GM06990 (cell line): ENCODE measurements at regions not wholly inside any gene's neighbourhood (a gene's known extent, or its start where the extent isn't known, plus 50 kb on each side); places are given as distances from the start of the nearest gene placed in this dataset.

Experiments
- DNase-seq: peaks from one replicate; pipeline ENCODE4 v3.0.0-alpha.2; 2011; ENCODE audit not compliant: insufficient read length; ENCODE audit errors: extremely low read depth
- H3K27me3 ChIP-seq: replicated peaks from 2 replicates; pipeline ENCODE4 v1.6.0; 2011; ENCODE audit warnings: low read length; ENCODE audit not compliant: control insufficient read depth, insufficient read depth
- H3K36me3 ChIP-seq: 2 replicates; pipeline ENCODE4 v1.5.1; 2011; ENCODE audit warnings: low read length; ENCODE audit not compliant: control insufficient read depth, insufficient read depth
- H3K4me3 ChIP-seq: replicated peaks from 2 replicates; pipeline ENCODE4 v1.5.1; 2011; ENCODE audit warnings: low read depth, mild to moderate bottlenecking, control low read depth, low read length
- CTCF ChIP-seq: IDR thresholded peaks from 2 replicates; pipeline ENCODE4 v1.5.1; 2011; ENCODE audit warnings: low read length, control low read depth, mild to moderate bottlenecking, inconsistent platforms; ENCODE audit not compliant: insufficient read depth, poor library complexity, severe bottlenecking

GRCh38 chr6:122028933-122029522 lies 370.4 kb upstream of the HSF2 start:
- no peak for DNase-seq
- H3K27me3 ChIP-seq, result no peaks in the 10 kb centered on the region
- no peaks in the 10 kb centered on the region for H3K36me3 ChIP-seq
- no peak for TF ChIP-seq CTCF
- no peak overlapping the region for H3K4me3 ChIP-seq

- H3K27me3 ChIP-seq, result no peaks in the 10 kb centered on the region
- TF ChIP-seq CTCF, result peak; percentile 42
- no peaks in the 10 kb centered on the region for H3K36me3 ChIP-seq
- no peak for DNase-seq
- no peak overlapping the region for H3K4me3 ChIP-seq
Observed at GRCh38 chr6:122033564-122034181, 365.8 kb upstream of the HSF2 start.

- Histone ChIP-seq H3K27me3 (no peaks in the 10 kb centered on the region), H3K4me3 (no peak overlapping the region), H3K36me3 (no peaks in the 10 kb centered on the region)
- no peak for TF ChIP-seq CTCF
- DNase-seq, result no peak
Observed at GRCh38 chr6:122035173-122035572, 364.3 kb upstream of the HSF2 start.

- no peak for DNase-seq
- TF ChIP-seq CTCF, result no peak
- Histone ChIP-seq H3K27me3 (no peaks in the 10 kb centered on the region), H3K36me3 (no peaks in the 10 kb centered on the region), H3K4me3 (no peak overlapping the region)
Observed at GRCh38 chr6:122040261-122040660, 359.2 kb upstream of the HSF2 start.

GRCh38 chr6:122042380-122042779 lies 357.1 kb upstream of the HSF2 start:
- TF ChIP-seq CTCF, result no peak
- no peak overlapping the region for H3K4me3 ChIP-seq
- no peak for DNase-seq
- H3K36me3 ChIP-seq, result no peaks in the 10 kb centered on the region
- no peaks in the 10 kb centered on the region for H3K27me3 ChIP-seq
